Pancreas (tissue), 10 donors: ENCODE measurements at regions not wholly inside any gene's neighbourhood (a gene's known extent, or its start where the extent isn't known, plus 50 kb on each side); places are given as distances from the start of the nearest gene placed in this dataset.

Source experiments
- ATAC-seq, 4 donors: fragments of 200-7000 bp; cut with Tn5 transposase; one replicate each; pipeline versions ENCODE4 v1.8.0 to v1.9.1; 2020; ENCODE audit warnings: mild to moderate bottlenecking in 4 of 4, moderate library complexity in 4 of 4
- DNase-seq, 6 donors: peaks; one replicate each; pipeline ENCODE4 v3.0.0-alpha.2; 2020
- FAIRE-seq: peaks from 2 replicates; lab custom pipeline; 2012; peaks lifted over from hg19 to GRCh38; lab: Jason Lieb, UNC
- H3K27ac ChIP-seq, 4 donors: fragments of 200-600 bp; sonication (generic); 1 replicate in 3 of 4; 2 replicates in 1 of 4; pipeline versions ENCODE4 v1.5.0 to v1.8.0; 2020
- H3K27me3 ChIP-seq, 4 donors: fragments of 200-600 bp; one replicate each; pipeline ENCODE4 v1.8.0; 2021
- H3K36me3 ChIP-seq, 3 donors: fragments of 200-600 bp; sonication (generic) in 1 of 3; one replicate each; pipeline versions ENCODE4 v1.5.0 to v1.8.0; 2020 to 2021
- H3K4me1 ChIP-seq, 3 donors: fragments of 200-600 bp; one replicate each; pipeline ENCODE4 v1.8.0; 2021
- H3K4me3 ChIP-seq, 4 donors: fragments of 200-600 bp; sonication (generic) in 2 of 4; one replicate each; pipeline versions ENCODE4 v1.5.0 to v1.8.0; 2020 to 2021
- H3K9me3 ChIP-seq, 4 donors: fragments of 200-600 bp; one replicate each; pipeline ENCODE4 v1.8.0; 2021
- WGBS, 2 donors: extraction: QIAGEN DNeasy Blood & Tissue Kit; methylation state at CpG; one replicate each; pipeline ENCODE4 v1.1.7; 2013; 5-methylcytosine and 5-hydroxymethylcytosine counted together
- intact Hi-C, 3 donors: fragments of 100-400 bp; cut with DNase I; formaldehyde crosslinking; loops; one replicate each; pipeline versions ENCODE4 v1.11.1 to v1.14.2; 2022
- TF ChIP-seq, protein P1 (sequence below), 4 donors: fragments of 200-600 bp; sonication (generic) in 3 of 4; IDR thresholded peaks; one replicate each; pipeline versions ENCODE4 v1.5.0 to v1.8.0; 2021; ENCODE audit warnings: antibody characterized with exemption in 4 of 4
- donor health status: healthy with polysubstance abuse.
- donor health status: DM: no; HTN: no; CAD: no; lungs with moderate emphysema.
- donor health status: DM: no; HTN: no; CAD: no.
- donor health status: control.
- donor health status: control.
- donor health status: Bipolar disorder and iron deficiency.
- donor health status: DM: yes; HTN: yes; CAD: no.
- donor health status: DM: no; HTN: no; CAD: no.
- donor health status: DM: no; HTN: no; CAD: no.
- donor health status: DM: yes; HTN: yes; CAD: no.

DNA sequence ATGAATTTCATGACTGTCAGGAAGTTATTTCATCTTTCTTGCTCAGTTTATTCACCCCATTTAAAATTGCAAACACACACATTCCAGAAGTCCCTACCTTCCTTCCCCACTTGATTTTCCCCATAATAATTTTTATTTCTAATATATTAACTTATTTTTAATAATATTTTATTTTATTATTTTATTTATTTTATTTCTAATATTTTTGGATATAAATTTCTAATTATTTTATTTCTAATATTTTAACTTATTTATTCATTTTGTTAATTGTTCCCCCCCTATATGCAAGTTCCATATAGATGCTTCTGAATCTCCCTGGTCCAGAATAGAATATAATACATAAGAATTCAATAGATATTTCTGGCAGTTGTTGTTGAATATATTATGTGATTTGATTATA lies 293.7 kb upstream of the CPEB2 start:
- Histone ChIP-seq H3K9me3 (no peaks in the 10 kb centered on the region), H3K36me3 (no peaks in the 10 kb centered on the region), H3K4me1 (no peaks in the 10 kb centered on the region), H3K27ac (no peak overlapping the region), H3K27me3 (no peaks in the 10 kb centered on the region), H3K4me3 (no peak overlapping the region)
- TF ChIP-seq, protein P1, sequence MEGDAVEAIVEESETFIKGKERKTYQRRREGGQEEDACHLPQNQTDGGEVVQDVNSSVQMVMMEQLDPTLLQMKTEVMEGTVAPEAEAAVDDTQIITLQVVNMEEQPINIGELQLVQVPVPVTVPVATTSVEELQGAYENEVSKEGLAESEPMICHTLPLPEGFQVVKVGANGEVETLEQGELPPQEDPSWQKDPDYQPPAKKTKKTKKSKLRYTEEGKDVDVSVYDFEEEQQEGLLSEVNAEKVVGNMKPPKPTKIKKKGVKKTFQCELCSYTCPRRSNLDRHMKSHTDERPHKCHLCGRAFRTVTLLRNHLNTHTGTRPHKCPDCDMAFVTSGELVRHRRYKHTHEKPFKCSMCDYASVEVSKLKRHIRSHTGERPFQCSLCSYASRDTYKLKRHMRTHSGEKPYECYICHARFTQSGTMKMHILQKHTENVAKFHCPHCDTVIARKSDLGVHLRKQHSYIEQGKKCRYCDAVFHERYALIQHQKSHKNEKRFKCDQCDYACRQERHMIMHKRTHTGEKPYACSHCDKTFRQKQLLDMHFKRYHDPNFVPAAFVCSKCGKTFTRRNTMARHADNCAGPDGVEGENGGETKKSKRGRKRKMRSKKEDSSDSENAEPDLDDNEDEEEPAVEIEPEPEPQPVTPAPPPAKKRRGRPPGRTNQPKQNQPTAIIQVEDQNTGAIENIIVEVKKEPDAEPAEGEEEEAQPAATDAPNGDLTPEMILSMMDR (IDR thresholded peaks at IDR 0.05) = no peak
- intact Hi-C loops = no loop called here
- FAIRE-seq = peak; percentile 68
- ATAC-seq = no peak
- DNase-seq = no peak

DNA sequence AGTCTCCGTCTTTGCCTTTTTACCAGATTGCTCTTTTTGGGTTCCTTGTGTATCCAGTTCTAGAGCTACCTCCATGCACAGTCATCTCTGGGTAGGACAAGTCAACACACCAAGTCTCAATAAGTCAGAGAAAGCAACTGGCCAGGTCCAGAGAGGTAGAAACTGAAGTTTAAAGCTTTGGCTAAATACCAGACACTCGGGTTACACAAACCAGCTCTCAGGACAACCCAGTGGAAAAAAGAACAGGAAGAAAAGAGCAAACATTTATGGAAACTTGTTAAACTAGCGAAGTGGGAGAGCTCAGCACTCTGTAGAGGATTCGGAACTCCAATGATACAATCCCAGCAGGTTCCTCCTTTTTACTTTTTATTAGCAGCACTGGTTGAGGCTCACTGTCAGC lies 291.0 kb upstream of the CPEB2 start:
- DNase-seq = no peak
- no peak for FAIRE-seq
- Histone ChIP-seq H3K9me3 (no peaks in the 10 kb centered on the region), H3K27me3 (no peaks in the 10 kb centered on the region), H3K4me3 (no peak overlapping the region), H3K4me1 (no peaks in the 10 kb centered on the region), H3K36me3 (no peaks in the 10 kb centered on the region), H3K27ac (no peak overlapping the region)
- TF ChIP-seq, protein P1 (IDR thresholded peaks at IDR 0.05) = no peak
- intact Hi-C loops = no loop called here
- WGBS, 2 donors = 55 to 56% methylated on average over 4 of the region's 4 CpGs
- ATAC-seq = peak in 1 of 4 donors; percentile 50

DNA sequence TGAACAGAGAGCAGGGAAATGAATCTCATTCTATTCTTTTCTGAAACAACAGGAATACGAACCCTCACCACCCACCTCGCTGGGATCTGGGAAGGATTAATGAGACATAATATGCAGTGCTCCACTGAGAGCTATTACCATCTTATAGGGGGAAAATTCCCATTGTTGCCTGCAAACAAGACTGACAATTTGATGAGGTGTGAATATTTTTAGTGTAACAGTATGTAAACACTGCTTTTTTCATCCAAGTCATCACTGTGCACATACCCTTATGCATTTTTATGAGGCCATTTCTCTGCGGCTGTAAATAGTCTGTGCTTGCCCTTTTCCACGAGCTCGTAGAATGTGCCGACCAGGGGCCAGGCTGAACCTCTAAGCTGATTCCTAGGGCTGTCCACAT lies 285.6 kb upstream of the CPEB2 start:
- Histone ChIP-seq H3K4me3 (no peak overlapping the region), H3K36me3 (no peaks in the 10 kb centered on the region), H3K27ac (no peak overlapping the region), H3K4me1 (no peaks in the 10 kb centered on the region), H3K9me3 (no peaks in the 10 kb centered on the region), H3K27me3 (no peaks in the 10 kb centered on the region)
- DNase-seq = no peak
- FAIRE-seq = no peak
- no peak for ATAC-seq
- intact Hi-C loops = no loop called here
- TF ChIP-seq, protein P1 (IDR thresholded peaks at IDR 0.05) = no peak
- 87 to 90% methylated on average over 6 of the region's 6 CpGs for WGBS, 2 donors

DNA sequence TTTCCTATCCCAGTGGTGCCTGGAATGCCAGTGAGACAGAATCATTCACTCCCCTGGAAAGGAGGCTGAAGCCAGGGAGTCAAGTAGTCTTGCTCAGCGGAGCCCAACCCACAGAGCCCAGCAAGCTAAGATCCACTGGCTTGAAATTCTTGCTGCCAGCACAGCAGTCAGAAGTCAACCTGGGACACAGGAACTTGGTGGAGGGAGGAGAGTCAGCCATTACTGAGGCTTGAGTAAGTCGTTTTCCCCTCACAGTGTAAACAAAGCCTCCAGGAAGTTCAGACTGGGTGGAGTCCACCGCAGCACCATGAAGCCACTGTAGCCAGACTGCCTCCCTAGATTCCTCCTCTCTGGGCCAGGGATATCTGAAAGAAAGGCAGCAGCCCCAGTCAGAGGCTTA lies 283.2 kb upstream of the CPEB2 start:
- no peak for FAIRE-seq

DNA sequence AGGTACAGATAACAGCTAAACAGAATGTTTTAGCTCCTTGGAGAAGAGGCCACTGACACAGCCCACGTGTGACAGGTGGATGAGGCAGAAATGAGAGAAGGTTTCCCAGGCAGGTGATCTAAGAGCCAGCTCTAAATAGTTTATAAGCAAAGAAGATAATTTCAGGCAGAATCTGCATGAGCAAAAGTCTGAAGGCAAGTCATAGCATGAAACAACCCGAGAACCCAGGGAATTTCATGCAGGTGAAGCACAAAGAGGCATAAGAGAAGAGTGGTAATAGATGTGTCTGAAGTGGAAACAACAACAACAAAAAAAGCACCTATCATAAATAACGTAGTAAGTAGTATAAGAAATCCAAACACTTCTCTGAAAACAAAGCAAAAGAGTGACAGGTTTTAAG lies 275.8 kb upstream of the CPEB2 start:
- H3K4me3 ChIP-seq = no peak overlapping the region
- WGBS, 2 donors = 50 to 66% methylated on average over 3 of the region's 3 CpGs
- no peak overlapping the region for H3K27ac ChIP-seq
- TF ChIP-seq, protein P1 (IDR thresholded peaks at IDR 0.05) = no peak
- ATAC-seq (peak in 1 of 4 donors; percentile 21), FAIRE-seq (no peak), DNase-seq (no peak)
- peaks cover 0 to 4% (median 0%) of the 10 kb centered on the region in 3 donors for H3K4me1 ChIP-seq
- no peaks in the 10 kb centered on the region for H3K27me3 ChIP-seq
- no peaks in the 10 kb centered on the region for H3K9me3 ChIP-seq
- H3K36me3 ChIP-seq = no peaks in the 10 kb centered on the region
- intact Hi-C loops = no loop called here

More for the DNA sequence above, 283.2 kb upstream of the CPEB2 start:
- TF ChIP-seq, protein P1 (IDR thresholded peaks at IDR 0.05) = no peak
- 44 to 46% methylated on average over 3 of the region's 3 CpGs for WGBS, 2 donors
- no peaks in the 10 kb centered on the region for H3K27me3 ChIP-seq
- DNase-seq (peak in 2 of 6 donors; percentile 9 to 17), ATAC-seq (peak; percentile 24 to 83 (median 64))
- H3K4me1 ChIP-seq = no peaks in the 10 kb centered on the region
- no peak overlapping the region for H3K27ac ChIP-seq
- H3K9me3 ChIP-seq = no peaks in the 10 kb centered on the region
- intact Hi-C loops = no loop called here
- no peak overlapping the region for H3K4me3 ChIP-seq
- H3K36me3 ChIP-seq = no peaks in the 10 kb centered on the region
